H1 (cell line): ENCODE measurements at regions not wholly inside any gene's neighbourhood (a gene's known extent, or its start where the extent isn't known, plus 50 kb on each side); places are given as distances from the start of the nearest gene placed in this dataset.

Experiments used
- CTCF ChIA-PET: fragments of 300-600 bp; sonication (Branson Sonifier 250); formaldehyde crosslinking; loops from one replicate; lab custom pipeline; 2021; ENCODE audit not compliant: partially characterized antibody; lab: Charles Lee
- POLR2A ChIA-PET: fragments of 300-600 bp; sonication (Branson Sonifier 250); formaldehyde crosslinking; loops from one replicate; lab custom pipeline; 2021; ENCODE audit warnings: inconsistent platforms; ENCODE audit not compliant: partially characterized antibody; lab: Charles Lee
- DNase-seq, 2 experiments: peaks; one replicate each; pipeline versions ENCODE4 v3.0.0 to v3.0.0-alpha.2; 2010 to 2022; ENCODE audit warnings: low spot score in 2 of 2, low read depth in 1 of 2, mixed read lengths in 1 of 2
- FAIRE-seq: peaks from 2 replicates; lab custom pipeline; 2011; peaks lifted over from hg19 to GRCh38; lab: Jason Lieb, UNC
- H2AFZ ChIP-seq: 2 replicates; pipeline ENCODE4 v1.8.1; 2012; ENCODE audit warnings: low read length, inconsistent platforms
- H2AK5ac ChIP-seq: 2 replicates; pipeline ENCODE4 v1.6.1; 2013; ENCODE audit warnings: low read depth, low read length
- H2BK120ac ChIP-seq: replicated peaks from 2 replicates; pipeline ENCODE3; 2013; ENCODE audit warnings: low read depth, low read length, inconsistent platforms
- H2BK12ac ChIP-seq: 2 replicates; pipeline ENCODE4 v1.6.1; 2013; ENCODE audit warnings: low read depth, low read length
- H2BK15ac ChIP-seq: 2 replicates; pipeline ENCODE4 v1.6.1; 2013; ENCODE audit warnings: low read length
- H2BK20ac ChIP-seq: 2 replicates; pipeline ENCODE4 v1.6.1; 2013; ENCODE audit warnings: low read length
- H2BK5ac ChIP-seq: 2 replicates; pipeline ENCODE4 v1.6.1; 2013; ENCODE audit warnings: low read depth, low read length
- H3K14ac ChIP-seq: 2 replicates; pipeline ENCODE4 v1.6.1; 2013; ENCODE audit warnings: inconsistent platforms; ENCODE audit not compliant: insufficient read length
- H3K18ac ChIP-seq: 2 replicates; pipeline ENCODE4 v1.6.1; 2013; ENCODE audit warnings: low read length; ENCODE audit errors: extremely low read depth
- H3K23ac ChIP-seq: 2 replicates; pipeline ENCODE4 v1.6.1; 2013; ENCODE audit warnings: inconsistent platforms; ENCODE audit not compliant: insufficient read length
- H3K23me2 ChIP-seq: 2 replicates; pipeline ENCODE4 v1.6.1; 2013; ENCODE audit warnings: low read depth, low read length
- H3K27ac ChIP-seq: 2 replicates; pipeline ENCODE4 v1.6.1; 2011; ENCODE audit warnings: low read depth, low read length, inconsistent platforms
- H3K27me3 ChIP-seq, 4 experiments: replicated peaks in 1 of 4; 1 replicate in 1 of 4; 2 replicates in 3 of 4; pipeline versions ENCODE4 v1.6.1 to v1.8.1; 2011 to 2013; ENCODE audit warnings: low read length in 3 of 4, mild to moderate bottlenecking in 3 of 4, inconsistent platforms in 2 of 4, mixed read lengths in 2 of 4, moderate library complexity in 1 of 4; ENCODE audit not compliant: control insufficient read depth in 3 of 4, insufficient read depth in 3 of 4; ENCODE audit errors: extremely low read depth in 1 of 4
- H3K36me3 ChIP-seq, 4 experiments: 2 replicates each; pipeline versions ENCODE4 v1.6.1 to v1.8.1; 2011 to 2013; ENCODE audit warnings: mild to moderate bottlenecking in 4 of 4, low read length in 3 of 4, moderate library complexity in 2 of 4, control low read depth in 1 of 4, inconsistent platforms in 1 of 4; ENCODE audit not compliant: insufficient read depth in 4 of 4, control insufficient read depth in 2 of 4
- H3K4ac ChIP-seq: replicated peaks from 2 replicates; pipeline ENCODE3; 2013; ENCODE audit warnings: low read length, low read depth, mixed read lengths, inconsistent platforms; ENCODE audit not compliant: insufficient read length
- H3K4me1 ChIP-seq, 4 experiments: replicated peaks in 1 of 4; 1 replicate in 1 of 4; 2 replicates in 3 of 4; pipeline versions ENCODE4 v1.6.1 to v1.8.1; 2011 to 2013; ENCODE audit warnings: low read length in 3 of 4, inconsistent platforms in 2 of 4, mixed read lengths in 1 of 4; ENCODE audit not compliant: insufficient read depth in 4 of 4, control insufficient read depth in 3 of 4
- H3K4me2 ChIP-seq, 2 experiments: 2 replicates each; pipeline versions ENCODE4 v1.6.1 to v1.8.1; 2011 to 2013; ENCODE audit warnings: low read depth in 2 of 2, low read length in 2 of 2, control low read depth in 1 of 2, inconsistent platforms in 1 of 2, mild to moderate bottlenecking in 1 of 2; ENCODE audit not compliant: insufficient read depth in 1 of 2
- H3K4me3 ChIP-seq, 4 experiments: fragments of 200-600, 300-600 bp in 1 of 4; sonication (generic), shearing (Covaris generic), sonication (Bioruptor Twin) in 1 of 4; 2 replicates each; pipeline versions ENCODE4 v1.5.1 to v1.8.1; 2011 to 2016; ENCODE audit warnings: low read length in 4 of 4, low read depth in 3 of 4, control low read depth in 2 of 4, inconsistent platforms in 2 of 4, mild to moderate bottlenecking in 2 of 4, mixed read lengths in 1 of 4, moderate library complexity in 1 of 4; ENCODE audit not compliant: insufficient read depth in 2 of 4; ENCODE audit errors: extremely low read depth in 1 of 4
- H3K56ac ChIP-seq: replicated peaks from 2 replicates; pipeline ENCODE3; 2013; ENCODE audit warnings: low read depth, mild to moderate bottlenecking, mixed read lengths, low read length, inconsistent platforms; ENCODE audit not compliant: insufficient read length
- H3K79me1 ChIP-seq: 2 replicates; pipeline ENCODE4 v1.6.1; 2013; ENCODE audit warnings: low read depth, low read length, control low read depth
- H3K79me2 ChIP-seq, 2 experiments: 2 replicates each; pipeline versions ENCODE4 v1.6.1 to v1.8.1; 2012 to 2013; ENCODE audit warnings: low read length in 2 of 2, mild to moderate bottlenecking in 2 of 2, inconsistent platforms in 1 of 2; ENCODE audit not compliant: insufficient read depth in 2 of 2, control insufficient read depth in 1 of 2
- H3K9ac ChIP-seq, 4 experiments: replicated peaks in 1 of 4; 1 replicate in 1 of 4; 2 replicates in 3 of 4; pipeline versions ENCODE4 v1.6.1 to v1.8.1; 2011 to 2013; ENCODE audit warnings: low read depth in 3 of 4, low read length in 3 of 4, control low read depth in 2 of 4, mild to moderate bottlenecking in 2 of 4, moderate library complexity in 2 of 4, inconsistent platforms in 1 of 4; ENCODE audit errors: extremely low read depth in 1 of 4
- H3K9me3 ChIP-seq, 2 experiments: 2 replicates each; pipeline versions ENCODE4 v1.6.1 to v1.8.1; 2012 to 2013; ENCODE audit warnings: mild to moderate bottlenecking in 2 of 2, moderate library complexity in 2 of 2, control low read depth in 1 of 2, inconsistent platforms in 1 of 2, low read depth in 1 of 2, low read length in 1 of 2, mixed read lengths in 1 of 2; ENCODE audit not compliant: insufficient read depth in 2 of 2
- H4K20me1 ChIP-seq, 2 experiments: replicated peaks in 1 of 2; 2 replicates each; pipeline versions ENCODE3 to v1.8.1; 2011 to 2013; ENCODE audit warnings: inconsistent platforms in 2 of 2, low read length in 2 of 2, mild to moderate bottlenecking in 1 of 2; ENCODE audit not compliant: insufficient read depth in 2 of 2, control insufficient read depth in 1 of 2
- H4K5ac ChIP-seq: 2 replicates; pipeline ENCODE4 v1.6.1; 2013; ENCODE audit warnings: low read length, low read depth, mixed read lengths, inconsistent platforms; ENCODE audit not compliant: insufficient read length
- H4K8ac ChIP-seq: 2 replicates; pipeline ENCODE4 v1.8.0; 2013; ENCODE audit warnings: mild to moderate bottlenecking, moderate library complexity, low read length, inconsistent platforms; ENCODE audit not compliant: insufficient read depth; ENCODE audit errors: extremely low read depth
- H4K91ac ChIP-seq: replicated peaks from 2 replicates; pipeline ENCODE3; 2013; ENCODE audit warnings: low read length, mixed read lengths, inconsistent platforms; ENCODE audit not compliant: insufficient read length
- BCL11A ChIP-seq, 2 experiments: IDR thresholded peaks; one replicate each; pipeline ENCODE4 v1.6.1; 2011; ENCODE audit warnings: low read depth in 2 of 2, low read length in 2 of 2, mild to moderate bottlenecking in 2 of 2
- CBX8 ChIP-seq: fragments of 300-800, 300-1000 bp; sonication (generic); IDR thresholded peaks from 2 replicates; pipeline ENCODE4 v1.7.1; 2016; ENCODE audit warnings: low read depth, low read length, borderline replicate concordance
- FOSL1 ChIP-seq: IDR thresholded peaks from 2 replicates; pipeline ENCODE4 v1.6.1; 2011; ENCODE audit warnings: mild to moderate bottlenecking, low read depth, low read length, moderate library complexity; ENCODE audit not compliant: insufficient read depth
- RNF2 ChIP-seq: fragments of 200-900, 300-1000 bp; sonication (generic); IDR thresholded peaks from 2 replicates; pipeline ENCODE4 v1.7.1; 2016; ENCODE audit warnings: borderline replicate concordance, low read depth, mild to moderate bottlenecking, antibody characterized with exemption, low read length; ENCODE audit not compliant: poor library complexity, severe bottlenecking; ENCODE audit errors: missing control alignments
- SAP30 ChIP-seq: fragments of 300-600 bp; sonication (generic); IDR thresholded peaks from 2 replicates; pipeline ENCODE4 v1.7.1; 2012; ENCODE audit warnings: low read length, moderate library complexity, mild to moderate bottlenecking, inconsistent platforms; ENCODE audit not compliant: insufficient read depth, insufficient replicate concordance
- SP4 ChIP-seq: IDR thresholded peaks from 2 replicates; pipeline ENCODE4 v1.6.1; 2012; ENCODE audit warnings: low read length, inconsistent platforms
- SUZ12 ChIP-seq: fragments of 200-600 bp; sonication (generic); IDR thresholded peaks from 2 replicates; pipeline ENCODE4 v1.6.1; 2012; ENCODE audit warnings: mild to moderate bottlenecking, inconsistent platforms, low read length, moderate library complexity, mixed read lengths
- TAF1 ChIP-seq: IDR thresholded peaks from 2 replicates; pipeline ENCODE4 v1.6.1; 2011; ENCODE audit warnings: mild to moderate bottlenecking, low read depth, low read length
- ZNF274 ChIP-seq: IDR thresholded peaks from 2 replicates; pipeline ENCODE4 v1.7.0; 2012; ENCODE audit warnings: low read length, borderline replicate concordance; ENCODE audit errors: extremely low read depth
- WGBS, 2 experiments: shearing (Covaris generic) in 1 of 2; methylation state at CpG; one replicate each; pipeline versions ENCODE4 v1.1.6 to v1.1.7; 2013 to 2015; ENCODE audit warnings: low lambda C conversion rate in 2 of 2, mixed read lengths in 2 of 2, inconsistent platforms in 1 of 2, low coverage in 1 of 2, missing lambda C conversion rate in 1 of 2; ENCODE audit not compliant: insufficient replicate concordance in 2 of 2, insufficient coverage in 1 of 2, insufficient read length in 1 of 2; ENCODE audit errors: extremely low coverage in 1 of 2, missing lambda C conversion rate in 1 of 2; 5-methylcytosine and 5-hydroxymethylcytosine counted together
- TF ChIP-seq, protein P1 (sequence below): IDR thresholded peaks from 2 replicates; pipeline ENCODE4 v1.6.1; 2011; ENCODE audit warnings: low read depth, mild to moderate bottlenecking, low read length; ENCODE audit not compliant: insufficient read depth
- TF ChIP-seq, protein P2 (sequence below): IDR thresholded peaks from 2 replicates; pipeline ENCODE4 v1.6.1; 2011; ENCODE audit warnings: low read length, improper control_type of control experiment

DNA sequence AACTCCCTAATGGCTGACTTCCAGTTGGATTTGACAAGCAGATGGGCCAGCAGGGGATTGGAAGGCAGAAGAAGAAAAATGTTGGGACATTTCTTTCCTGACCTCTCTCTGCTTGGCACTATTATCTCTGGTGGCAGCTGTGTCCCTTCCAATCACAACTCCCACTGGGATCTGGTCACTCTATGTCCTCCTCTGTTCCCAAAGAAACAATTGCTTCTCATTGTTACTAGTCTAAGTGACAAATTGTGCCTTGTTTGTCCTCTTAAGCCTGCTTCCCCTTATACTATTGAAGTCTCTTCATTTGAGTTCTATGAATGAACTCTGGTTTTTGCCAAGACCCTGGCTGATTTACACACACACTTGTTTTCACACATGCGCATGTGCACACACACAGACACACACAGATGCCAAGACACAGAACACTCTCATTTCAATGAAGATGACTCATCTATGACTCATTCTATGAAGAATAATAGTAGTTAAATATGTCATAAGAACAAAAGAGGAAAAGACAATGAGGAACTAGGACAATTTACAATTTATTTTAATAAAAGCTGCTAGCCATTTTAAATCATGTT lies 83.0 kb upstream of the FAR2 start:
- no peak overlapping the region for H2BK5ac ChIP-seq
- H3K36me3 ChIP-seq: no peaks in the 10 kb centered on the region
- no peak overlapping the region for H3K18ac ChIP-seq
- no peak overlapping the region for H3K4me2 ChIP-seq
- WGBS, 2 experiments: 88% methylated on average over 1 of the region's 1 CpG; no CpG with 5 or more reads in 1 of the 2 experiments
- ChIA-PET CTCF (interaction anchor here (1.0 to 1.4 kb wide), 3 partner anchors 10 to 42 kb away, joined by 3 read pairs; no protein-coding TSS in a partner anchor), POLR2A (no interaction called here)
- no peak overlapping the region; the same call in 1 of the 2 replicates for H2BK12ac ChIP-seq
- no peak overlapping the region for H2BK15ac ChIP-seq
- no peak overlapping the region for H3K56ac ChIP-seq
- peak overlapping the region; percentile 6 for H3K4ac ChIP-seq
- H2AK5ac ChIP-seq: no peak overlapping the region
- H3K79me2 ChIP-seq: no peaks in the 10 kb centered on the region
- no peak overlapping the region for H3K27ac ChIP-seq
- H3K4me3 ChIP-seq: no peak overlapping the region
- peaks cover 0 to 3% of the 10 kb centered on the region in 2 experiments; a peak in 1 of 4 replicates for H3K9me3 ChIP-seq
- H2AFZ ChIP-seq: no peak overlapping the region
- no peaks in the 10 kb centered on the region for H3K79me1 ChIP-seq
- peak overlapping the region; percentile 16 for H4K91ac ChIP-seq
- no peaks in the 10 kb centered on the region for H3K23me2 ChIP-seq
- H3K4me1 ChIP-seq: peaks cover 0 to 9% (median 8%) of the 10 kb centered on the region in 4 experiments; a peak in 4 of 7 replicates
- H4K20me1 ChIP-seq: no peaks in the 10 kb centered on the region
- H4K5ac ChIP-seq: no peak overlapping the region
- FAIRE-seq (no peak), DNase-seq (no peak)
- no peak overlapping the region for H3K23ac ChIP-seq
- no peak overlapping the region for H2BK120ac ChIP-seq
- H2BK20ac ChIP-seq: no peak overlapping the region
- no peak overlapping the region for H4K8ac ChIP-seq
- no peaks in the 10 kb centered on the region for H3K27me3 ChIP-seq
- no peak overlapping the region for H3K14ac ChIP-seq
- H3K9ac ChIP-seq: no peak overlapping the region
- no peak for TF ChIP-seq BCL11A (IDR thresholded peaks at IDR 0.05; ENCODE audit: low read depth in 2 of 2, low read length in 2 of 2)
- no peak for TF ChIP-seq ZNF274
- TF ChIP-seq SP4: no peak
- TF ChIP-seq RNF2: no peak
- TF ChIP-seq, protein P1, sequence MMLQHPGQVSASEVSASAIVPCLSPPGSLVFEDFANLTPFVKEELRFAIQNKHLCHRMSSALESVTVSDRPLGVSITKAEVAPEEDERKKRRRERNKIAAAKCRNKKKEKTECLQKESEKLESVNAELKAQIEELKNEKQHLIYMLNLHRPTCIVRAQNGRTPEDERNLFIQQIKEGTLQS: no peak
- TF ChIP-seq TAF1: no peak
- no peak for TF ChIP-seq SUZ12
- TF ChIP-seq SAP30: no peak
- TF ChIP-seq, protein P2, sequence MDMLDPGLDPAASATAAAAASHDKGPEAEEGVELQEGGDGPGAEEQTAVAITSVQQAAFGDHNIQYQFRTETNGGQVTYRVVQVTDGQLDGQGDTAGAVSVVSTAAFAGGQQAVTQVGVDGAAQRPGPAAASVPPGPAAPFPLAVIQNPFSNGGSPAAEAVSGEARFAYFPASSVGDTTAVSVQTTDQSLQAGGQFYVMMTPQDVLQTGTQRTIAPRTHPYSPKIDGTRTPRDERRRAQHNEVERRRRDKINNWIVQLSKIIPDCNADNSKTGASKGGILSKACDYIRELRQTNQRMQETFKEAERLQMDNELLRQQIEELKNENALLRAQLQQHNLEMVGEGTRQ: no peak
- no peak for TF ChIP-seq FOSL1
- TF ChIP-seq CBX8: no peak
